8988T (cell line): ENCODE measurements at regions not wholly inside any gene's neighbourhood (a gene's known extent, or its start where the extent isn't known, plus 50 kb on each side); places are given as distances from the start of the nearest gene placed in this dataset.
"Not testable (repeated sequence)": the region's sequence is repeated elsewhere in the genome, so short reads cannot be mapped to it uniquely, and the experiment has no call there.

Experiments
- DNase-seq: peaks from one replicate; pipeline ENCODE4 v3.0.0; 2011

GRCh38 chr6:97347111-97347510 lies 64.1 kb upstream of the MMS22L start:
- no peak for DNase-seq

- DNase-seq: no peak
Observed at GRCh38 chr6:97361286-97361685, 78.3 kb upstream of the MMS22L start.

GRCh38 chr6:97364327-97364726 lies 81.3 kb upstream of the MMS22L start:
- DNase-seq: no peak

- DNase-seq: not testable (repeated sequence)
Observed at GRCh38 chr6:97382071-97382470, 99.1 kb upstream of the MMS22L start.

DNA sequence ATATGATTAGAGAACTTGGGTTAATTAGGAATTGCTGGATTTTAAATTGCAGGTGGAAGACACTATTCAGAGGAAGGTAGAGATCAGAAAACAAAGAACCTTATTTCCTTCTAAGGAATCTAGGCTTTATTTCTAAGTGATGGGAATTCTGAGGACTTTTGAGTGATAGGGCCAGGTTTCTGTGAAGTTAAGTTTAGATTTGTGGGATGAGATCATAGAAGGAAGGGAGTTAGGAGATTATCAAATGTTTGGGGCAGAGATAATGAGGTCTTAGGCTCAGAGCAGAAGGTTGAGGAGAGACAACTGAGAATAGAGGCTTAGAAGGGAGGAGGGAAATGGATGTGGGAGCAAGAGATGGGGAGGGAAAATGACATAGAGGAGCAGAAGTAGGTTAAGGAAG lies 109.7 kb upstream of the MMS22L start:
- no peak for DNase-seq

DNA sequence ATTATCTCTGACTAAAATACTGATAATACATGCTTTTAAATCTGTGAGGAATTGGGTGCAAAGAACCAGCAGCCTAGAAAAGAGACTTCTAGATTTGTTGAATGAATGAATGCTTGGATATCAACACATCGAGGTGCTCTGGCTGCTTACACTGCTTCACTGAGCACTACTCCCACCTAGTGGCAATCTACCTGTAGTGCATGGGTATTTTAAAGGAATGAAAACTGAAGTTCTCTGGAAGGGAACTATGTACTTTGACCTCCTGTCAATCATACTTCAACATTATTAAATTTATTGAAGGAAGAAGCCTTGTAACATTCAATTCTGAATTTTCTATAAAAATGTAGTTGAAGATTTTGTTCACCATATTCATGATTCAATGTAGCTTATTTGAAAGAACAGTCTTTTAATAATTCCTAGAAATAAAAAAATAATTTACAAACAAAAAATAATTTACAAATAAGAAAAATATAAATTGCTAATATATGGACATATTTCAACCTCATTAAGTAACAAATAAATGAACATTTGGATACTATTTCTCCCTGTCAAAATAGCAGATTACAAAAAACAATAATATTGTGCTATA lies 111.2 kb upstream of the MMS22L start:
- no peak for DNase-seq

DNA sequence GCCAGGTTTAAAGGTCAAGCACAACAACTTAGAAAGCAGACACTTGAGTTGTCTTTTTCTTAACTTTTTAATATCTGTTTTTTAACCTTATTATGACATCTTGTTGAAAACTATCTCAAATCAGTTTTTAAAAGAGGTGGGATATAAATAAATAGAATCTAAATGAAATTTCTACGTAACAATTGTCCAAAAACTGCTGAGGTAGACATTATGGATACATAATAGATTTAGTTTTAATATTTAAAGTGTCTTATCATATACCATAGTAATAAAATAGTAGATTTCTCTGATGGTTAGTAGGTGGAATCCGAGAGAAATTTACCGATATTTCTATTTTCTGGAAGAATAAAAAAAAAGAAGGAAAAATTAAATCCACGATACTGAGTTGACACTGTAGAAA lies 113.9 kb upstream of the MMS22L start:
- no peak for DNase-seq

- no peak for DNase-seq
Observed at GRCh38 chr6:97399208-97399607, 116.2 kb upstream of the MMS22L start.

GRCh38 chr6:97401533-97401932 lies 118.5 kb upstream of the MMS22L start:
- DNase-seq: no peak

GRCh38 chr6:97405818-97406409 lies 122.9 kb upstream of the MMS22L start:
- DNase-seq: no peak

GRCh38 chr6:97406633-97407032 lies 123.6 kb upstream of the MMS22L start:
- no peak for DNase-seq

- DNase-seq: no peak
Observed at GRCh38 chr6:97411610-97412009, 128.6 kb upstream of the MMS22L start.

DNA sequence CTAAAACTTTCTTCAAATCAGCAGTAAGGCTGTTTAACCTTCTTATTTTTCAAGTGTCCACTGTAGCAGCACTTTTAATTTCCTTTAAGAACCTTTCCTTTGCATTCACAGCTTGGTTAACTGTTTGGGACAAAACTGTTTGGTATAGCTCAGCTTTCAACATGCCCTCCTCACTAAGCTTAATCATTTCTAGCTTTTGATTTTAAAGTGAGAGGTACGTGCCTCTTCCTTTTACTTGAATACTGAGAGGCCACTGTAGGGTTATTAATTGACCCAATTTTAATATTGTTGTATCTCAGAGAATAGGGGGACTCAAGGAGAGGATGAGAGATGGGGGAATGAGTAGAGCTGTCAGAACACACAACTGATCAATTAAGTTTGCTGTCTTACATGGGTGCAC lies 129.5 kb upstream of the MMS22L start:
- DNase-seq: no peak

DNA sequence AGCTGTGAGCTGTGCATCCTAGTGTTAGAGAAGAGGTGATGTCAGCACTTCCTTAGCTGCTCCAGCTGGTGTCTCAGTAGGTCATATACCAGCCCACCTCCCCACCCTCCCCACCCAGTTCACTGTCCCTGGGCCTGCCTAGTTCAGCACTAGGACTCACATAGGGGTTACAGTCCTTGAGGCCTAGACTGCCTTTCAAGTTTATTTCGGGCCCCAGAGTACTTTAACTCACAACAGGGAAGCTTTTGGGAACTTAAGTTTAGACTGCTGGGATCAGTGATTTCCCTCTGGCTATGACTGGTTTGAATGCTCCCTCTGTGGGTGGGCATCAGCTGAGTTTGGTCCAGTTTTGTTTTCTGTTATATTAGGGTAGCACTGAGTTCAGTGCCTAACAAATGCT lies 139.2 kb upstream of the MMS22L start:
- DNase-seq: no peak

DNA sequence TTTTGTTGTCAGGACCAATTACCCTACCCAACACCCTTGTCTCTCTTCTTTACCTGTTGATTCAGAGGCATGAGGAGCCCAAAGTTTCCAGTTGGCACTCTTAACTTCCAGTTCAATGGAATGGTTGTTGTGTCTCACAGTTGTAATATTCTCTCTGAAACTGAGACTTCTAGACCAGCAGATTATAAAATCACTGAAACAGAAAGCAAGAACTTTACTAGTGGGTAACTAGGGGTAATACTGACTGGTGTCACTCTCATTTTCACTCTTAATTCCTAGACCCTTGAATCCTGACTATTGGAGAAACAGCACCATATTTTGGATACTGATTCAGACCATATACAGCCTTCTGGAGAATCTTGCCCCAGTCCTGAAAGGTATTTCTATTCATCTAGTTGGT lies 140.2 kb upstream of the MMS22L start:
- no peak for DNase-seq

- no peak for DNase-seq
Observed at GRCh38 chr6:97427648-97428047, 144.6 kb upstream of the MMS22L start.

DNA sequence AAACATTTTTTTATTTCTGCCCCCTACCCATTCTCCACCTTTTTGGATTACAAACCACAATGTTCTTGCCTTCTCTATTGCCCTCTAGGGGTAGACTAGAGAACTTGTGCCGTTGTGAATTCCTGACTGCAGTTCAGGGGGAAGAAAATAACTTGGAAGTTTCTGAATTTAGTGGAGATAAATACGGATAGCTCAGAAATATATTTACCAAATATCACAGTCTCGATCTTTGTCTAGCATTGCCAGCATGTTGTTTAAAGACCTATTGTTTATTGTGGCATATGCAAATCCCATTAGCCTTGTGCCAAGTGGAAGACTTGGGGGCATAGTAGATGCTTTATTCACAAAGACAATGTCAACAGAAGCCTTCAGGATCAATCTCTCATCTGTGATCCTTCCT lies 154.1 kb upstream of the MMS22L start:
- DNase-seq: no peak

DNA sequence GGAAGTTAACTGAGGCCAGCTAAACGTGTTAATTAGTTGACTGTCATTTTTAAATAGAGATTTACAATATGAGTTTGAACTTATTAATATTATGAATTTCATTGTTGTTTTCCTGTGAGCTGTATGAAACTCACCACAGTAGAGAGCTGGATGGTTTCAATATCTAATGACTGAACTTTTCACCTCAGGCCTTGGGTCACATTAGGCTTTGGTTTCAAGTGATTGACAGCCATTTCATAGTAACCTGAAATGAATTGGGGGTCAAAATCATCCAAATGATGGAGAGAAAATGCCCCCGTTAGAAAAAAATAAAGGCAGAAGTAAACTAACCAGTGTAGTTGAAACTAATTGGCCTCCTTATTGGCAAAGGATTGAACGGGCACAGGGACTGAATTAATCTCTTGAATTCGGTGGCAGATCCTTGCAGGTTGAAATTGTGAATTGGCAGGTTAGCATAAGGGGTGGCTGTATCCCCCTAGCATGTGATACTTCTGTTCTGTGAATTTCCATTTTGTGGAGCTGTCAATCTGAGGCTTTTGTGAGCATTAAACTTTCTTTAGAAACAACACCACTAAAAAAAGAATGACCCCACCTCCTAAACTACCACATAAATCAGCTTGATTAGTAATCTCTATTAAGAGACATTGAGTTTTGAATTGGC lies 155.1 kb upstream of the MMS22L start:
- no peak for DNase-seq

DNA sequence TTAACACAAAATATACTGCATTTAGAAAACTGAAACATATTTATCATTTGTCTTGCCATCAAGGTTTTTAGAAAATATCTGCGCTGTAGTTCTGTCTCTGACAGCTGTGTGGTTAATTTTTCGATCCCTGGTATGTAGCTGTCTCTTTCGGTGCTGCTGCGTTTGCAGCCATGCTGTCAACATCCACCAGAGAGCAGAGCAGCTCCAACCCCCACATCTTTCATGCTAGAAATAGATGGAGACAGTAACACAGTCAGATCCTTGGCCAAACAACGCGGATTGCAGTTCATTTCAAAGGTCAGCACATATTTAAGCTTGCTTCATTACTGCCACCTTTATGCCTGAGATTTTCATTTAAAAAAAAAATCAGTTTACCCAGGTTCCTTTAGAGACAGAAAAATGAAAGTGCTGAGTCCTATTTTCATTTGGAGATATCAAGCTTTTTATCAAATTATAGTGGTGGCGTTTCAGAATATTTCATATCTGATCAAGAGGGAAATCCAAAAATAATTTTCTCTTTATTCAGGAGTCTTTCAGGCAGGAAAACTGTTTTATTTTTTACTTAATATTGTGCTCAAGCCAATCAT lies 157.7 kb upstream of the MMS22L start:
- DNase-seq: no peak

GRCh38 chr6:97443408-97444080 lies 160.5 kb upstream of the MMS22L start:
- no peak for DNase-seq

- DNase-seq: no peak
Observed at GRCh38 chr6:97445407-97445806, 162.4 kb upstream of the MMS22L start.

GRCh38 chr6:97449444-97449966 lies 166.5 kb upstream of the MMS22L start:
- no peak for DNase-seq

DNA sequence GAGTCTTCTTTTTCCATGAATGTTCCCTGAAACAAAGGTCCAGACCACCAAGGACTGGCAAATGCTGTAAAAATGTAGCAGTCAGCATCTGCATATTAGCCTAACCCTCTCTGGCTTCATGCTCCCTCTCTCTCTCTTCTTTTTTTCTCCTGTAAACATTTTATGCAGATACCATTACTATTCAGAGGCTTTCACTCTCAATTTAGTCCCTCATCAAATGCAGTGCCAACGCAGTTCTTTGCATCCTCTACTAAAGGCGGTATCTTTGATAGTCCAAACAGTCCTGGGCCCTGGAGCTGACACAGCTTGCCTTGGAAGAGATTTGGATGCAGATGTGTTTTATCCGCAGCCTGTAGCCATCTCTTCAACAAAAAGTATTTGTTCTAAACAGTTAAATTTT lies 167.1 kb upstream of the MMS22L start:
- no peak for DNase-seq

DNA sequence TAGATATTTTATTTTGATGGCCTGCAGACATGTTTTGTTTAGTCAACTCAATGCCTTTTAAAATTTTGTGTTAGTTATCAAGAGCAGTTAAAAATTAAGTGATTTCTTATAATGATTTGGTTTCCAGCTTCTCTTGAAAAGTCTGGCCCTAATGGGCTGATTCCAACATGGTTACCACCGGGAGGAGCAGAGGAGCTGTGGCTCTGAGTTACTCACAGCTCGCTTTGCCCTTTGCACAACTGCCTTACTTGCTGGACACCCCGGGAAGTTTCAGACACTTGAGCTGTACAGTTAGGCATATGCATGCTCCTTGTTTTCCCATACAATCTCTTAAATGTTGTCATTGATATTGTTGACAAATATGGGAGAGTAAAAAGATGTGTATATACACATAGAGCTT lies 173.1 kb upstream of the MMS22L start:
- DNase-seq: no peak
